Hematopoietic multipotent progenitor cell (in vitro differentiated cells): ENCODE measurements at regions not wholly inside any gene's neighbourhood (a gene's known extent, or its start where the extent isn't known, plus 50 kb on each side); places are given as distances from the start of the nearest gene placed in this dataset.
A peak's percentile ranks its signal among the peaks of the same experiment; 100 is the strongest.

Source experiments
- DNase-seq, 3 donors: peaks; one replicate each; pipeline ENCODE4 v3.0.0-alpha.2; 2011 to 2015; ENCODE audit warnings: low read depth in 2 of 3, low spot score in 2 of 3

- no peak for DNase-seq
Observed at GRCh38 chr5:89443508-89443907, 560.5 kb upstream of the MEF2C start.

GRCh38 chr5:89441965-89442364, 559.0 kb upstream of the MEF2C start:
- DNase-seq = no peak

- DNase-seq = no peak
Observed at GRCh38 chr5:89440670-89441069, 557.7 kb upstream of the MEF2C start.

- no peak for DNase-seq
Observed at GRCh38 chr5:89437450-89438435, 554.8 kb upstream of the MEF2C start.

- DNase-seq = no peak
Observed at GRCh38 chr5:89436464-89436863, 553.5 kb upstream of the MEF2C start.

GRCh38 chr5:89435347-89435746, 552.4 kb upstream of the MEF2C start:
- DNase-seq = no peak

GRCh38 chr5:89428624-89429023, 545.6 kb upstream of the MEF2C start:
- DNase-seq = no peak

GRCh38 chr5:89425062-89425461, 542.1 kb upstream of the MEF2C start:
- no peak for DNase-seq

- DNase-seq = peak in 2 of 3 donors; percentile 28 to 51
Observed at GRCh38 chr5:89421035-89421434, 538.1 kb upstream of the MEF2C start.

GRCh38 chr5:89418407-89419085, 535.6 kb upstream of the MEF2C start:
- DNase-seq = peak in 1 of 3 donors; percentile 28

- DNase-seq = no peak
Observed at GRCh38 chr5:89417990-89418389, 535.0 kb upstream of the MEF2C start.

- no peak for DNase-seq
Observed at GRCh38 chr5:89417515-89417914, 534.5 kb upstream of the MEF2C start.

GRCh38 chr5:89411891-89412290, 528.9 kb upstream of the MEF2C start:
- DNase-seq = no peak

GRCh38 chr5:89407054-89407453, 524.1 kb upstream of the MEF2C start:
- DNase-seq = no peak

GRCh38 chr5:89401659-89402058, 518.7 kb upstream of the MEF2C start:
- no peak for DNase-seq

- no peak for DNase-seq
Observed at GRCh38 chr5:89401012-89401411, 518.0 kb upstream of the MEF2C start.

GRCh38 chr5:89399548-89399947, 516.6 kb upstream of the MEF2C start:
- DNase-seq = no peak

- DNase-seq = peak in 2 of 3 donors; percentile 33 to 59
Observed at GRCh38 chr5:89397096-89397495, 514.1 kb upstream of the MEF2C start.

- peak in 2 of 3 donors; percentile 80 to 92 for DNase-seq
Observed at GRCh38 chr5:89396278-89396954, 513.4 kb upstream of the MEF2C start.

GRCh38 chr5:89395111-89395510, 512.1 kb upstream of the MEF2C start:
- no peak for DNase-seq

- no peak for DNase-seq
Observed at GRCh38 chr5:89388872-89389271, 505.9 kb upstream of the MEF2C start.
